ENCODE measurements at regions not wholly inside any gene's neighbourhood (a gene's known extent, or its start where the extent isn't known, plus 50 kb on each side); places are given as distances from the start of the nearest gene placed in this dataset.

- TF ChIP-seq, protein P1, sequence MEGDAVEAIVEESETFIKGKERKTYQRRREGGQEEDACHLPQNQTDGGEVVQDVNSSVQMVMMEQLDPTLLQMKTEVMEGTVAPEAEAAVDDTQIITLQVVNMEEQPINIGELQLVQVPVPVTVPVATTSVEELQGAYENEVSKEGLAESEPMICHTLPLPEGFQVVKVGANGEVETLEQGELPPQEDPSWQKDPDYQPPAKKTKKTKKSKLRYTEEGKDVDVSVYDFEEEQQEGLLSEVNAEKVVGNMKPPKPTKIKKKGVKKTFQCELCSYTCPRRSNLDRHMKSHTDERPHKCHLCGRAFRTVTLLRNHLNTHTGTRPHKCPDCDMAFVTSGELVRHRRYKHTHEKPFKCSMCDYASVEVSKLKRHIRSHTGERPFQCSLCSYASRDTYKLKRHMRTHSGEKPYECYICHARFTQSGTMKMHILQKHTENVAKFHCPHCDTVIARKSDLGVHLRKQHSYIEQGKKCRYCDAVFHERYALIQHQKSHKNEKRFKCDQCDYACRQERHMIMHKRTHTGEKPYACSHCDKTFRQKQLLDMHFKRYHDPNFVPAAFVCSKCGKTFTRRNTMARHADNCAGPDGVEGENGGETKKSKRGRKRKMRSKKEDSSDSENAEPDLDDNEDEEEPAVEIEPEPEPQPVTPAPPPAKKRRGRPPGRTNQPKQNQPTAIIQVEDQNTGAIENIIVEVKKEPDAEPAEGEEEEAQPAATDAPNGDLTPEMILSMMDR (IDR thresholded peaks at IDR 0.05), result no peak
- no peak for TF ChIP-seq POLR2A (IDR thresholded peaks at IDR 0.05)
- intact Hi-C loops (cut with DNase I; ENCODE audit: low total_unique reads), result no loop called here
- H3K4me3 ChIP-seq (ENCODE audit: low read depth, poor library complexity, severe bottlenecking), result no peak overlapping the region
- DNase-seq (ENCODE audit: low spot score in 2 of 2), result no peak
- 56 to 59% methylated on average over 3 of the region's 3 CpGs for WGBS, 2 donors
Observed at GRCh38 chr21:39005502-39005787, 177.8 kb downstream of the PSMG1 start.

- no peak overlapping the region for H3K4me3 ChIP-seq (ENCODE audit: low read depth, poor library complexity, severe bottlenecking)
- TF ChIP-seq, protein P1 (IDR thresholded peaks at IDR 0.05), result no peak
- no peak for TF ChIP-seq POLR2A (IDR thresholded peaks at IDR 0.05)
- no peak for DNase-seq (ENCODE audit: low spot score in 2 of 2)
- WGBS, 2 donors, result 28 to 41% methylated on average over 23 of the region's 23 CpGs
- intact Hi-C loops (cut with DNase I; ENCODE audit: low total_unique reads), result no loop called here
Observed at GRCh38 chr21:39004634-39005501, 178.4 kb downstream of the PSMG1 start.

DNA sequence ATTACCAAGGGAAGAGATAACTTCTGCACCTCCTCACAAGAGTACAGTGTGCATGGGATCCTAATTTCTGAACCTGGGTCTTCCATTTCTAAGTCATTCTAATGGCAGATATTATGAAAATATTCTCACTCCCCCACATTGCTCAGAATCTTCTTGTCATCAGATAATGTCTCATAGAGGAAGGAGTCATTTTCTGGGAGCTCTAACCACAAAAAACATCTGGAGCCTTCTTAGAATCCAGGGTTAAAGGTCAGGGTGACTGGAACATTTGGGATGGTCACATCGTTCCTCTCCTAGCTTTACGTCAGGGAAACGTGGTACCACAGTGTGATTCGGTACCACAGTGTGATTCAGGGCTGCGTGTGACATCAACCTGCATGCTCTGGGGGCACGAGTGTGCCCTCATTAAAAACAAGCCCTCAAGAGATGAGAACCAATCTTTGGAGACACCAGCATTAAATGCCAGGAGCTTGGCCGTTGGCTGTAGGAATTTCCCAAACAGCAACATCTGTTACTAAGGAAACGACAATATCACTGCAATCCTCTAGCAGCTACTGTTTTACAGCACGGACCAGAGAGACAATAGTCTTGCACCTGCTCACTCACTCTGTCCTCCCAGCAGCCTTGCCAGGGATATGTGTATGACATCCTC is 179.1 kb downstream of the PSMG1 start:
- DNase-seq (ENCODE audit: low spot score in 2 of 2), result no peak
- WGBS, 2 donors, result 40 to 46% methylated on average over 9 of the region's 9 CpGs
- intact Hi-C loops (cut with DNase I; ENCODE audit: low total_unique reads), result no loop called here
- no peak overlapping the region for H3K4me3 ChIP-seq (ENCODE audit: low read depth, poor library complexity, severe bottlenecking)
- TF ChIP-seq POLR2A (IDR thresholded peaks at IDR 0.05), result no peak
- TF ChIP-seq, protein P1 (IDR thresholded peaks at IDR 0.05), result no peak

- TF ChIP-seq POLR2A (IDR thresholded peaks at IDR 0.05), result no peak
- TF ChIP-seq, protein P1 (IDR thresholded peaks at IDR 0.05), result no peak
- no peak overlapping the region for H3K4me3 ChIP-seq (ENCODE audit: low read depth, poor library complexity, severe bottlenecking)
- 88 to 94% methylated on average over 5 of the region's 5 CpGs for WGBS, 2 donors
- no peak for DNase-seq (ENCODE audit: low spot score in 2 of 2)
- intact Hi-C loops (cut with DNase I; ENCODE audit: low total_unique reads), result no loop called here
Observed at GRCh38 chr21:39001341-39001740, 181.9 kb downstream of the PSMG1 start.

GRCh38 chr21:39000496-39000895 is 182.8 kb downstream of the PSMG1 start:
- TF ChIP-seq, protein P1 (IDR thresholded peaks at IDR 0.05), result no peak
- no peak for TF ChIP-seq POLR2A (IDR thresholded peaks at IDR 0.05)
- intact Hi-C loops (cut with DNase I; ENCODE audit: low total_unique reads), result no loop called here
- WGBS, 2 donors, result 63 to 72% methylated on average over 3 of the region's 3 CpGs
- DNase-seq (ENCODE audit: low spot score in 2 of 2), result no peak
- H3K4me3 ChIP-seq (ENCODE audit: low read depth, poor library complexity, severe bottlenecking), result no peak overlapping the region

All from lower leg skin (tissue), 4 donors.